Liver (tissue), 3 donors: ENCODE measurements at regions not wholly inside any gene's neighbourhood (a gene's known extent, or its start where the extent isn't known, plus 50 kb on each side); places are given as distances from the start of the nearest gene placed in this dataset.

ENCODE experiments used
- FOXA1 ChIP-seq: IDR thresholded peaks from 2 replicates; pipeline ENCODE4 v1.6.1; 2016; ENCODE audit warnings: antibody characterized with exemption
- GABPA ChIP-seq, 2 donors: IDR thresholded peaks in 1 of 2; conservative IDR thresholded peaks in 1 of 2; 2 replicates each; pipeline ENCODE4 v1.6.1; 2016; ENCODE audit warnings: antibody characterized with exemption in 2 of 2, mild to moderate bottlenecking in 1 of 2, moderate library complexity in 1 of 2
- HNF4G ChIP-seq: IDR thresholded peaks from 2 replicates; pipeline ENCODE4 v1.6.1; 2016; ENCODE audit warnings: antibody characterized with exemption
- JUND ChIP-seq, 2 donors: IDR thresholded peaks; 2 replicates each; pipeline ENCODE4 v1.6.1; 2016; ENCODE audit warnings: antibody characterized with exemption in 2 of 2
- TAF1 ChIP-seq: conservative IDR thresholded peaks from 2 replicates; pipeline ENCODE4 v1.6.1; 2016; ENCODE audit warnings: antibody characterized with exemption, mild to moderate bottlenecking
- YY1 ChIP-seq: IDR thresholded peaks from 2 replicates; pipeline ENCODE4 v1.6.1; 2016; ENCODE audit warnings: antibody characterized with exemption, mild to moderate bottlenecking
- TF ChIP-seq, protein P1 (sequence below): fragments of 150-350 bp; IDR thresholded peaks from 2 replicates; pipeline ENCODE4 v1.5.1; 2017; ENCODE audit warnings: improper control_type of control experiment, low read depth, low read length; ENCODE audit not compliant: missing input control
- TF ChIP-seq, protein P2 (sequence below): IDR thresholded peaks from 2 replicates; pipeline ENCODE4 v1.6.1; 2016; ENCODE audit warnings: antibody characterized with exemption
- TF ChIP-seq, protein P3 (sequence below): IDR thresholded peaks from 2 replicates; pipeline ENCODE4 v1.6.1; 2016; ENCODE audit warnings: antibody characterized with exemption
- TF ChIP-seq, protein P4 (sequence below): IDR thresholded peaks from 2 replicates; pipeline ENCODE4 v1.6.1; 2016; ENCODE audit warnings: antibody characterized with exemption
- donor health status: healthy.
- donor health status: healthy.

DNA sequence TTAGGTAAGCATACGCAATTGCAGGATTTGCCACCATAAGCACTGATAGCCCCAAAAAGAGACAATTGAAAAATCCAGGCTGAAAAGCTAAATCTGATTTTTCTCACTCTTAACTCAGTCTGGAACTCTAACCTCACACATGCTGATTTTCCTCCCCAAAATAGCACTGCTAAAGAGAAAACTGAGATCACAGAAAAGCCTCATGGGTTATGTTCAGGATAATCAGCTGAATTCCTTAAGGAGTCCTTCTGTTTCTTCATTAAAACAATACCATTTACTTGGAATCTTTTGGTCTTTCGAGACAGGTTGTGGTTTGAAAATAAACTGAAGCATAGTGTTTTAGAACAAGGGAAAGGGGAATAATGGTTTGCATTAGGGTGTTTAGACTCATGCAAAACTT is 144.3 kb upstream of the LRRN1 start:
- TF ChIP-seq GABPA (IDR thresholded peaks at IDR 0.05 in 1 of 2, conservative IDR thresholded peaks at IDR 0.05 in 1 of 2) (no peak), TAF1 (no peak), HNF4G (no peak), JUND (IDR thresholded peaks at IDR 0.05) (no peak), YY1 (no peak), FOXA1 (no peak)
- TF ChIP-seq, protein P1, sequence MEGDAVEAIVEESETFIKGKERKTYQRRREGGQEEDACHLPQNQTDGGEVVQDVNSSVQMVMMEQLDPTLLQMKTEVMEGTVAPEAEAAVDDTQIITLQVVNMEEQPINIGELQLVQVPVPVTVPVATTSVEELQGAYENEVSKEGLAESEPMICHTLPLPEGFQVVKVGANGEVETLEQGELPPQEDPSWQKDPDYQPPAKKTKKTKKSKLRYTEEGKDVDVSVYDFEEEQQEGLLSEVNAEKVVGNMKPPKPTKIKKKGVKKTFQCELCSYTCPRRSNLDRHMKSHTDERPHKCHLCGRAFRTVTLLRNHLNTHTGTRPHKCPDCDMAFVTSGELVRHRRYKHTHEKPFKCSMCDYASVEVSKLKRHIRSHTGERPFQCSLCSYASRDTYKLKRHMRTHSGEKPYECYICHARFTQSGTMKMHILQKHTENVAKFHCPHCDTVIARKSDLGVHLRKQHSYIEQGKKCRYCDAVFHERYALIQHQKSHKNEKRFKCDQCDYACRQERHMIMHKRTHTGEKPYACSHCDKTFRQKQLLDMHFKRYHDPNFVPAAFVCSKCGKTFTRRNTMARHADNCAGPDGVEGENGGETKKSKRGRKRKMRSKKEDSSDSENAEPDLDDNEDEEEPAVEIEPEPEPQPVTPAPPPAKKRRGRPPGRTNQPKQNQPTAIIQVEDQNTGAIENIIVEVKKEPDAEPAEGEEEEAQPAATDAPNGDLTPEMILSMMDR: no peak
- TF ChIP-seq, protein P2, sequence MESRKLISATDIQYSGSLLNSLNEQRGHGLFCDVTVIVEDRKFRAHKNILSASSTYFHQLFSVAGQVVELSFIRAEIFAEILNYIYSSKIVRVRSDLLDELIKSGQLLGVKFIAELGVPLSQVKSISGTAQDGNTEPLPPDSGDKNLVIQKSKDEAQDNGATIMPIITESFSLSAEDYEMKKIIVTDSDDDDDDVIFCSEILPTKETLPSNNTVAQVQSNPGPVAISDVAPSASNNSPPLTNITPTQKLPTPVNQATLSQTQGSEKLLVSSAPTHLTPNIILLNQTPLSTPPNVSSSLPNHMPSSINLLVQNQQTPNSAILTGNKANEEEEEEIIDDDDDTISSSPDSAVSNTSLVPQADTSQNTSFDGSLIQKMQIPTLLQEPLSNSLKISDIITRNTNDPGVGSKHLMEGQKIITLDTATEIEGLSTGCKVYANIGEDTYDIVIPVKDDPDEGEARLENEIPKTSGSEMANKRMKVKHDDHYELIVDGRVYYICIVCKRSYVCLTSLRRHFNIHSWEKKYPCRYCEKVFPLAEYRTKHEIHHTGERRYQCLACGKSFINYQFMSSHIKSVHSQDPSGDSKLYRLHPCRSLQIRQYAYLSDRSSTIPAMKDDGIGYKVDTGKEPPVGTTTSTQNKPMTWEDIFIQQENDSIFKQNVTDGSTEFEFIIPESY: no peak
- TF ChIP-seq, protein P3, sequence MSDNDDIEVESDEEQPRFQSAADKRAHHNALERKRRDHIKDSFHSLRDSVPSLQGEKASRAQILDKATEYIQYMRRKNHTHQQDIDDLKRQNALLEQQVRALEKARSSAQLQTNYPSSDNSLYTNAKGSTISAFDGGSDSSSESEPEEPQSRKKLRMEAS: no peak
- TF ChIP-seq, protein P4, sequence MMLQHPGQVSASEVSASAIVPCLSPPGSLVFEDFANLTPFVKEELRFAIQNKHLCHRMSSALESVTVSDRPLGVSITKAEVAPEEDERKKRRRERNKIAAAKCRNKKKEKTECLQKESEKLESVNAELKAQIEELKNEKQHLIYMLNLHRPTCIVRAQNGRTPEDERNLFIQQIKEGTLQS: no peak
